CD14-positive monocyte (primary cell): ENCODE measurements at regions not wholly inside any gene's neighbourhood (a gene's known extent, or its start where the extent isn't known, plus 50 kb on each side); places are given as distances from the start of the nearest gene placed in this dataset.

Experiments
- DNase-seq, 3 donors: peaks; one replicate each; pipeline ENCODE4 v3.0.0-alpha.2; 2011 to 2022
- H2AFZ ChIP-seq: 2 replicates; pipeline ENCODE4 v1.6.0; 2012; ENCODE audit warnings: mild to moderate bottlenecking, low read depth, low read length, inconsistent platforms; ENCODE audit not compliant: insufficient read depth, poor library complexity, severe bottlenecking
- H3K27ac ChIP-seq, 2 donors: 1 replicate in 1 of 2; 2 replicates in 1 of 2; pipeline ENCODE4 v1.5.1; 2012 to 2013; ENCODE audit warnings: low read length in 2 of 2, control low read depth in 1 of 2, inconsistent platforms in 1 of 2, low read depth in 1 of 2, mild to moderate bottlenecking in 1 of 2
- H3K27me3 ChIP-seq, 2 donors: one replicate each; pipeline versions ENCODE4 v1.6.0 to v1.6.1; 2011 to 2013; ENCODE audit warnings: low read length in 2 of 2; ENCODE audit not compliant: control insufficient read depth in 2 of 2, insufficient read depth in 2 of 2
- H3K36me3 ChIP-seq, 2 donors: replicated peaks in 1 of 2; 1 replicate in 1 of 2; 2 replicates in 1 of 2; pipeline versions ENCODE4 v1.5.1 to v1.6.1; 2012 to 2013; ENCODE audit warnings: low read length in 2 of 2, control low read depth in 1 of 2, inconsistent platforms in 1 of 2, mild to moderate bottlenecking in 1 of 2; ENCODE audit not compliant: insufficient read depth in 2 of 2, control insufficient read depth in 1 of 2
- H3K4me1 ChIP-seq, 2 donors: 1 replicate in 1 of 2; 2 replicates in 1 of 2; pipeline versions ENCODE4 v1.5.1 to v1.6.1; 2012 to 2013; ENCODE audit warnings: low read length in 2 of 2, control low read depth in 1 of 2, inconsistent platforms in 1 of 2, mild to moderate bottlenecking in 1 of 2, moderate library complexity in 1 of 2; ENCODE audit not compliant: insufficient read depth in 2 of 2, control insufficient read depth in 1 of 2
- H3K4me2 ChIP-seq: replicated peaks from 2 replicates; pipeline ENCODE3; 2012; ENCODE audit warnings: low read length, moderate library complexity, mild to moderate bottlenecking; ENCODE audit not compliant: poor library complexity, severe bottlenecking; ENCODE audit errors: extremely low read depth
- H3K4me3 ChIP-seq, 3 experiments: fragments of 200-600 bp in 1 of 3; sonication (generic) in 1 of 3; replicated peaks in 1 of 3; 1 replicate in 2 of 3; 2 replicates in 1 of 3; pipeline ENCODE4 v1.5.1; 2011 to 2013; ENCODE audit warnings: low read length in 3 of 3, mild to moderate bottlenecking in 3 of 3, control low read depth in 2 of 3, low read depth in 2 of 3, inconsistent platforms in 1 of 3, moderate library complexity in 1 of 3
- H3K79me2 ChIP-seq: 2 replicates; pipeline ENCODE4 v1.6.0; 2012; ENCODE audit warnings: mild to moderate bottlenecking, control low read depth, inconsistent platforms, low read length, moderate library complexity; ENCODE audit not compliant: insufficient read depth
- H3K9ac ChIP-seq: 2 replicates; pipeline ENCODE4 v1.6.0; 2017; ENCODE audit warnings: low read length, mild to moderate bottlenecking; ENCODE audit not compliant: insufficient read depth, poor library complexity, severe bottlenecking
- H3K9me3 ChIP-seq, 2 donors: replicated peaks in 1 of 2; 1 replicate in 1 of 2; 2 replicates in 1 of 2; pipeline versions ENCODE4 v1.5.1 to v1.6.1; 2012 to 2013; ENCODE audit warnings: low read length in 2 of 2, control low read depth in 1 of 2; ENCODE audit not compliant: control insufficient read depth in 1 of 2, insufficient read depth in 1 of 2
- H4K20me1 ChIP-seq: 2 replicates; pipeline ENCODE4 v1.6.0; 2012; ENCODE audit warnings: mild to moderate bottlenecking, low read length, control low read depth, moderate library complexity; ENCODE audit not compliant: insufficient read depth
- H3K27ac Mint-ChIP-seq, 7 donors: one replicate each; pipeline ENCODE4 v1.8.0; 2020; ENCODE audit warnings: mild to moderate bottlenecking in 7 of 7, mixed read lengths in 7 of 7, moderate library complexity in 6 of 7, inconsistent platforms in 2 of 7
- H3K27me3 Mint-ChIP-seq, 3 donors: one replicate each; pipeline ENCODE4 v1.8.0; 2021 to 2022; ENCODE audit warnings: low read depth in 3 of 3, mild to moderate bottlenecking in 3 of 3, mixed read lengths in 3 of 3, moderate library complexity in 3 of 3, inconsistent platforms in 1 of 3
- H3K36me3 Mint-ChIP-seq, 2 donors: one replicate each; pipeline ENCODE4 v1.8.0; 2020; ENCODE audit warnings: mixed read lengths in 2 of 2, inconsistent platforms in 1 of 2, mild to moderate bottlenecking in 1 of 2
- H3K4me1 Mint-ChIP-seq: one replicate; pipeline ENCODE4 v1.8.0; 2020; ENCODE audit warnings: mild to moderate bottlenecking, mixed read lengths
- H3K4me3 Mint-ChIP-seq, 2 donors: one replicate each; pipeline ENCODE4 v1.8.0; 2020; ENCODE audit warnings: mild to moderate bottlenecking in 2 of 2, mixed read lengths in 2 of 2, moderate library complexity in 1 of 2
- H3K9me3 Mint-ChIP-seq, 7 donors: one replicate each; pipeline ENCODE4 v1.8.0; 2020 to 2022; ENCODE audit warnings: mixed read lengths in 7 of 7, mild to moderate bottlenecking in 6 of 7, moderate library complexity in 6 of 7, inconsistent platforms in 2 of 7
- WGBS: methylation state at CpG from one replicate; pipeline ENCODE4 v1.1.5; 2013; ENCODE audit warnings: missing lambda C conversion rate; ENCODE audit not compliant: insufficient coverage; 5-methylcytosine and 5-hydroxymethylcytosine counted together
- intact Hi-C, 2 donors: fragments of 100-400 bp; cut with micrococcal nuclease; formaldehyde crosslinking; loops; one replicate each; pipeline versions ENCODE4 v1.15.0 to v1.15.1; 2023
- TF ChIP-seq, protein P1 (sequence below): fragments of 200-600 bp; IDR thresholded peaks from one replicate; pipeline ENCODE4 v1.8.0; 2022; ENCODE audit warnings: antibody characterized with exemption, mild to moderate bottlenecking

DNA sequence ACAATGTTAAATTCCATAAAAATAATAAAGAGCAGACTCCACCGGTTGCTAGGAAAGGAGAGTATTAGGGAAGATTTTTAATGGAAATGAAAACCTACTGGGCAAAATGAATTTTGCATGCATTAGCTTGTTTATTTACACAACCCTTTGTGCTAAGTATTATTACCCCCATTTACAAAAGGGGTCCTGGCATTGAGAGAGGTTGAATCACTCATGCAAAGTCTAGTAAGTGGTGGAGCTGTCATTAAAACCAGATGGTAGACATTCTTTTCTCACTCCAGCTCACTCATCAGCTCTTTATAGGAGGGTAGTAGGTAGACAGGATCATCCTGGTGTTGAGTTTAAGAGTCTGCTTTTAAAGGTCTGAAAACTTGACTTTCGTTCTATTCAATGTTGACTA lies 395.1 kb downstream of the PLK2 start:
- WGBS: no CpG with 5 or more reads among the region's 2 CpGs
- no peaks in the 10 kb centered on the region for H3K27me3 ChIP-seq
- H3K27ac ChIP-seq: no peak overlapping the region
- H3K9me3 ChIP-seq: peaks cover 0 to 13% of the 10 kb centered on the region in 2 donors
- H3K4me1 Mint-ChIP-seq: no peaks in the 10 kb centered on the region
- H3K4me3 ChIP-seq: no peak overlapping the region
- no peaks in the 10 kb centered on the region for H3K4me1 ChIP-seq
- H3K4me3 Mint-ChIP-seq: no peak overlapping the region
- H3K9me3 Mint-ChIP-seq: peaks cover 1 to 20% (median 3%) of the 10 kb centered on the region in 7 donors
- no peaks in the 10 kb centered on the region for H3K36me3 Mint-ChIP-seq
- no peak overlapping the region for H3K27ac Mint-ChIP-seq
- no peak overlapping the region for H3K9ac ChIP-seq
- no peak for DNase-seq
- H2AFZ ChIP-seq: no peak overlapping the region
- H3K4me2 ChIP-seq: no peak overlapping the region
- H4K20me1 ChIP-seq: no peaks in the 10 kb centered on the region
- TF ChIP-seq, protein P1, sequence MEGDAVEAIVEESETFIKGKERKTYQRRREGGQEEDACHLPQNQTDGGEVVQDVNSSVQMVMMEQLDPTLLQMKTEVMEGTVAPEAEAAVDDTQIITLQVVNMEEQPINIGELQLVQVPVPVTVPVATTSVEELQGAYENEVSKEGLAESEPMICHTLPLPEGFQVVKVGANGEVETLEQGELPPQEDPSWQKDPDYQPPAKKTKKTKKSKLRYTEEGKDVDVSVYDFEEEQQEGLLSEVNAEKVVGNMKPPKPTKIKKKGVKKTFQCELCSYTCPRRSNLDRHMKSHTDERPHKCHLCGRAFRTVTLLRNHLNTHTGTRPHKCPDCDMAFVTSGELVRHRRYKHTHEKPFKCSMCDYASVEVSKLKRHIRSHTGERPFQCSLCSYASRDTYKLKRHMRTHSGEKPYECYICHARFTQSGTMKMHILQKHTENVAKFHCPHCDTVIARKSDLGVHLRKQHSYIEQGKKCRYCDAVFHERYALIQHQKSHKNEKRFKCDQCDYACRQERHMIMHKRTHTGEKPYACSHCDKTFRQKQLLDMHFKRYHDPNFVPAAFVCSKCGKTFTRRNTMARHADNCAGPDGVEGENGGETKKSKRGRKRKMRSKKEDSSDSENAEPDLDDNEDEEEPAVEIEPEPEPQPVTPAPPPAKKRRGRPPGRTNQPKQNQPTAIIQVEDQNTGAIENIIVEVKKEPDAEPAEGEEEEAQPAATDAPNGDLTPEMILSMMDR: no peak
- intact Hi-C loops: no loop called here
- no peaks in the 10 kb centered on the region for H3K36me3 ChIP-seq
- H3K27me3 Mint-ChIP-seq: no peaks in the 10 kb centered on the region
- H3K79me2 ChIP-seq: no peaks in the 10 kb centered on the region

DNA sequence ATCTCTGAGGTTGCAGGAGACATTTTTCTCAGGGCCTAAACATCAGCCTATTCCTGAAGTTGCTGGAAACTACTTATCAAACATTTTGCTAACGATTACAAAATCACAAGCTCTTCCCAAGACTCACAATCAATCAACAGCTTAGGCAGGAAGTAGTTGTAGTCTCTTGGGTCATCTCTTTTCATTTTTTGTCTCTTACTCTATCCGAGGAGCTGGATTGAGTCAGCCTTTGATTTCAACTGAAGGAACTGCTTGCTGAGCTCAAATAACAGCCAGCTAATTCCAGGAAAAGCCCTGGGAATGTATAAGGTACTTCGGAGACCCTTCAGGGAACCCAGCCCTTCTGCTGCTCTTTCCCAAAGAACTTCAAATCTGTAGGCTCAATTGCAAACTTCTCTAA lies 398.9 kb downstream of the PLK2 start:
- TF ChIP-seq, protein P1: no peak
- no peaks in the 10 kb centered on the region for H3K36me3 ChIP-seq
- Mint-ChIP-seq H3K4me3 (no peak overlapping the region), H3K27me3 (peaks cover 0 to 3% (median 0%) of the 10 kb centered on the region in 3 donors), H3K36me3 (no peaks in the 10 kb centered on the region), H3K4me1 (no peaks in the 10 kb centered on the region), H3K27ac (no peak overlapping the region), H3K9me3 (peaks cover 0 to 10% (median 5%) of the 10 kb centered on the region in 7 donors)
- H3K9me3 ChIP-seq: peaks cover 0 to 3% of the 10 kb centered on the region in 2 donors
- H4K20me1 ChIP-seq: no peaks in the 10 kb centered on the region
- no peak overlapping the region for H3K4me2 ChIP-seq
- no CpG with 5 or more reads among the region's 3 CpGs for WGBS
- intact Hi-C loops: no loop called here
- H3K27ac ChIP-seq: no peak overlapping the region
- no peak for DNase-seq
- H2AFZ ChIP-seq: no peak overlapping the region
- H3K9ac ChIP-seq: no peak overlapping the region
- H3K79me2 ChIP-seq: no peaks in the 10 kb centered on the region
- H3K27me3 ChIP-seq: no peaks in the 10 kb centered on the region
- no peaks in the 10 kb centered on the region for H3K4me1 ChIP-seq
- no peak overlapping the region for H3K4me3 ChIP-seq
